HG03442 (cell line): ENCODE measurements at regions not wholly inside any gene's neighbourhood (a gene's known extent, or its start where the extent isn't known, plus 50 kb on each side); places are given as distances from the start of the nearest gene placed in this dataset.
"Not testable (repeated sequence)": the region's sequence is repeated elsewhere in the genome, so short reads cannot be mapped to it uniquely, and the experiment has no call there.

ENCODE experiments used
- ATAC-seq: cut with Tn5 transposase; IDR thresholded peaks from one replicate; pipeline ENCODE4 v1.9.1; 2021; ENCODE audit warnings: mild to moderate bottlenecking, moderate library complexity; ENCODE audit not compliant: unreplicated experiment

DNA sequence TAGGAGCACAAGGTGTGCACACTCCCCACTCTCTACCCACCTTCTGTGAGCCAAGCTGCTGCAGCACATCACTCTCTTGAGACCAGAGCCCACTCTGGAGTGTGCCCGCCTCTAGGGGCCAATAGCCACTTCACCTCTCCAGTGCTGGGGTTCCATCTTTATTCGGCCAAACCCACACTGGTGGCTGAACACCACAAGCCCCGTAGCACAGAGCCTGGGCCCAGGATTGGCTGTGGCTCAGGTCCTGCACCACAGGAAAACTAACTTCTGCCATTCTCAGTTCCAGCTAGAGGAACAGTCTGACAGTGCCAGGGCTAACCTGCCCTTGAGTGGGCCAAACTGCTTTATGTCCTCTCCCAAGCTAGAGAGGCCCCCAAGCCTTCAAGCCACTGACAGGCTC lies 111.0 kb upstream of the TOX3 start:
- no peak for ATAC-seq

DNA sequence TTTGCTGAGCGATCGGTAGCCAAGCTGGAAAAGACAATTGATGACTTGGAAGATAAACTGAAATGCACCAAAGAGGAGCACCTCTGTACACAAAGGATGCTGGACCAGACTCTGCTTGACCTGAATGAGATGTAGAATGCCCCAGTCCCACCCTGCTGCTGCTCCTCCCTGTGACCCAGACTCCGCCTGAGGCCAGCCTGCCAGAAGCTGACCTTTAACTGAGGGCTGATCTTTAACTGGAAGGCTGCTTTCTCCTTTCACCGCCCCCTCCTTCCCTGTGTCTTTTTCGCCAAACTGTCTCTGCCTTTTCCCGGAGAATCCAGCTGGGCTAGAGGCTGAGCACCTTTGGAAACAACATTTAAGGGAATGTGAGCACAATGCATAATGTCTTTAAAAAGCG lies 109.0 kb upstream of the TOX3 start:
- not testable (repeated sequence) for ATAC-seq

DNA sequence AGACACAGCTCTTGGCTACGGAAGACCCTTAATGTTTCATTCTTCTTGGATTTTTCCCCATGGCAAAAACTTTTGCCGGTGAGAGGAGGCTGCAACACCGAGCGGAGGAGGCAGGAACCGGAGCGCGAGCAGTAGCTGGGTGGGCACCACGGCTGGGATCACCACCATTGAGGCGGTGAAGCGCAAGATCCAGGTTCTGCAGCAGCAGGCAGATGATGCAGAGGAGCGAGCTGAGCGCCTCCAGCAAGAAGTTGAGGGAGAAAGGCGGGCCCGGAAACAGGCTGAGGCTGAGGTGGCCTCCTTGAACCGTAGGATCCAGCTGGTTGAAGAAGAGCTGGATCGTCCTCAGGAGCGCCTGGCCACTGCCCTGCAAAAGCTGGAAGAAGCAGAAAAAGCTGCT lies 108.2 kb upstream of the TOX3 start:
- not testable (repeated sequence) for ATAC-seq

DNA sequence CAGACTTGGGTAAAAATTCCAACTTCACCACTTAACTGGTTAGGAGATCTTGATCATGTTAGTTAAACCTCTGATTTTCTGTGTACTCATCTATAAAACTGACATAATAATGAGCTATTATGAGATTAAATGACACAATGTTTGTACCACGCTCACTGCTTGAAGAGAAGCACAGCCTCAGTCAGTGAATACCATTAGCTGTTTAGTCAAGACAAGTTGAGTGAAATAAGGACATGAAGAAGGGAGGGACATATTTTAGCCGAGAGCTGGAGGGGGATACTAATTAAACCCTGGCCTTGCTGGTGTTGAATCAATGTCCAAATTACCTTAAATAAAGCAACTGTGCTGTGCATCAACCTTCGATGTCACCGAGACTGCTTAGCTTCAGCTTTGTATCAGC lies 105.1 kb upstream of the TOX3 start:
- ATAC-seq, result no peak

DNA sequence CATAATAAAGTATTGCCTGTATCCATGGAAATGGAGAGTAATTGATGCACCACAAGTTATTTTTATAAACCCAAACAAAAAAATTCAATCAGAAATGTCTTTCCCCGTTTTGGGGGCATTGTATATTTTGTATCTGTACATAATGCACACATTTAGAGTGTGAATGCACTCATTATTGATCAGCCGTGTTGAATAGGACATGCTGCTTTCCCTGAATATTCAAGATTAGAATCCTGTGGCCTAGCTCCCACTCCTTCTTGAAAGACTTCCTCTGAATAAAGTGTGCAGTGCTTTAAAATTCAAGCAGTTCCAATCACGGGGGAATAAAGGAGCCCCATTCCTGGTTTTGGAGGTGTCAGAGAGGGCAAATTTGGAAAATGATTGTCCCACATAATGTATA lies 103.8 kb upstream of the TOX3 start:
- no peak for ATAC-seq

DNA sequence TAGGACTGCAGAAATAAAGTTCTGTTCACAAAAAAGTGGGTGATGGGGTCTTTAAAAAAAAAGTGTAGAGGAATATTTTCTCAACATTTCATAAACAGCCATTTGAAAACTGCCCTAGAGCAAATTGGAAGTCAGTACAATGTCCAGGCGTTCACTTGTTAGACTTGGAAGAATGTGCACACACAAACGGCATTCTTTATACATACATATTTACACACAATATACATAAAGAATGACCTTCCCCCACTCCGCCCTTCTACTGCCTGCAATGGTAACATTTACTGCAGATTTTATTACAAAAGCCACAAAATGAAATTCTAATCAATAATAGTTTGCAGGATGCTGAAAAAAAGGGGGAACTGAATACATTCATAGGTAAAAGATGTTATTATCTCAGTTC lies 103.4 kb upstream of the TOX3 start:
- ATAC-seq, result no peak

DNA sequence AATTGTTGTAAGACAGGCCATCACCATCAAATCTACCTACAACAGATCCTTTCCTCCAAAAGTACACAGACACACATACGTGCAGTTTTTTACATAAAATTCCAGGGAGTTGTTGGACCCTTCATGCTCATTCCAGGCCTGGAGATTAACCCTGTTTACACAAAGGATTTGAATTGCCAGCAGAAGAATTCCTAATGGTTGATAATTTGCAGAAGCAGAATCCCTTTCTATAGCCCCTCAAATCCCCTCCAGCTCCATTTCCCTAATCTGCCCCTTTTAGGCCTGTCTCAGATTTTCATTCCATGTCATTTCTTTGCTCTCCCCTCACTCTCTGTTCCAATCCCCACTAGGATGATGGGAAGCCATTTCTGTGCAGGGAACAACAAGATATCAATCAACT lies 102.9 kb upstream of the TOX3 start:
- no peak for ATAC-seq

DNA sequence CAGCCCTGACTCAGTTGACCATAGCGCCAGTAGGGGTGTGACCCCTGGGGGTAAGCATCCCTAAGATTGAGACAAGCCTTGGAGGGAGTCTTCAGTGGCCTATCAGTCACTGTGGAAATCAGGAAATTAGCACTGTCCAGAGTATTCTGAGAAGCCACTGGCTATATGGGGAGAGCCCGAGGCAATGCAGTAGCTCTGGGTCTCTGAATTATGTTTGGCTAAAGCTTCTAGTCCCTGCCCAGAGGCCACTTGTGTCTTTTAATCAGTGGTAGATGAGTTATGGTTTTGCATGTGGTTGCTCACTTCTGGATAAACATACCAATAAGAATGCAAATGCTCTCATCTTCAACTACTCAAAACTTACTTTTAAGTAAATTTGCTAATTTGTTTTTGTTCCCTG lies 100.6 kb upstream of the TOX3 start:
- no peak for ATAC-seq

DNA sequence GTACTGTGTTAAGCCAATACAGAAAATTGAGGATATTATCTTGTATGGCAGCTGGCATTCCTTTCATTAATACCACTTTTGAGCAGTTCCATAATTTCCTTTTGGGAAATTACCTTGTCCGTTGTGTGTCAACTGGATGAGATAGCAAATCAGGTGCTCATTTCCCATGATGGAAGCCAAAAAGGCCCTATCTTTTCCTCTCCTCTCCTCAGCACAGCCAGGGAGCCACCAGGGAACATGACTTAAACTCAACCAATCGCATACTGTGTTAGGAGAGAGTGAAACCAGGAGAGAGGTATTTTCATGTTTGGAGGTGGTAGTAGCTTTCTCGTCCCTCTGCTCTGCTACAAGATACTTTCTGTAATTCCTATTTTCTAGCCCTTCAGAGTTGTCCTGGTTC lies 96.1 kb upstream of the TOX3 start:
- no peak for ATAC-seq

DNA sequence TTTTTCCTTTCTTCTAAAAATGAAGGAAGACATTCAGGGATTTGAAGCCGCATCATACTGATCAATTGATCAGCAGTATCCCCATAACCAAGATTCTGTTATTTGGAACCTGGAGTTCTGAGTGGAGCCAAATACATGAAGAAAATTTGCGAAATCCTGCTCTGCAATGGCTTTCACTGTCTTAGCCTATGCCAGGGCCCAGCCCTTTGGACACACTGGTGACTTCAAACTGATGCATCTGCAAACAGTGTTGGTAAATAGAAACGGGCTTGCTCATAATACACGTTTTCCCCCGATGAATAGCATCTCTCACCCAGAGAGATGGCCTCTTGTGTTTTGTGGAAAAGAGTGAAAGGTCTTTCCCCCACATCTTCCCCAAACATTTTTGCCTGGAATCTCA lies 87.6 kb upstream of the TOX3 start:
- ATAC-seq, result no peak

DNA sequence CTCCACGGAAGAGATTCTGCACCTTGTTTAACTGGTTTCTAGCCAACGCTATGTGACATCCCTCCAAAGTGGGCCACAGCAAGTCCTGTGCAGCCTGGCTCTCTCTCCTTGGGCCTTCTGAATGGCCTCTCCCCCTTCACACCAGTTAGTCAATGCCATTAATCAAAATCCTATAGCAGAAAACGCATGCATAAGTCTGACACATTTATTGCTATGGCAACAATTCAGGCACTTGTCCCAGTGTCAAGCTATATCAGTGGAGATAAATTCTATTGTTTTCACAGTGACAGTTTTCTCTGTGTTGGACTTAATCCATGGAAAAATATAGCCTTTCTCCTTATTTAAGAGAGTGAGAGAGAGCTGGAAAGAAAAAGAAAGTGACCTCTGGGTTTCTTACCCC lies 87.2 kb upstream of the TOX3 start:
- ATAC-seq, result no peak

DNA sequence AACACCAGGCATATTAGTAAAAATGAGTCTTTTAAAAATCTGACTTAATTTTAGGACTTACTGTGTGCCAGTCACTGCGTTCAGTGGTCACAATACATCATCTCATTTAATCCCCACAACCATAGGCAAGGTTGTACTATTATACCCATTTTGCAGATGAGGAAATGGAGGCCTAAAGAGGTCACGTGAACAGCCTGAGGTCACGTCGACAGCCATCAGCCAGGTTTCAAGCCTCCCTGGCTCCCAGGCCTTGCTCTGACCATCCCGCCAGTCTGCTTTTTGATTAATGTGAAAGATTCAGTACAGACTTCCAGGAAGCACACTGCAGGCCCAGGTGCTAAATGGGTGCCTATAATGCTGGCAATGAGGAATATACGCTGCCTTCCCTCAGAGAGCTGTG lies 86.3 kb upstream of the TOX3 start:
- ATAC-seq, result no peak

DNA sequence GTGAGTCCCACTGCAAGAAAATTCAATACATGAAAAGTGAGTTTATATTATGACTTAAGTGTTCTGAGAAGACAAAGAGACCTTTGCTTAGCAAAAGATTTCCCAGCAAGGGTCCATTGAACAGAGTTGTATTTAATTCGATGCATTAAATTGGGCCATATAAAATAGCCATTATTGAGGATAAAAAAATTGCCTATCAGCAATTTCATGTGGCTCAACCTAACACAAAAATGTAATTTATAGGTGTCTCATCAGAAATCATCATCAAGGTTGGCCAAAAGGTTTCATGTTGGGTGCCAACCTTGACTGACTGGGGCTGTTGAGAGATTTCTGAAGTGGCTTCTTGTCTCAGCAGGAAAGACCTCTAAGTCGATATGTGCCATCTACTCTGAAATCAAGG lies 84.8 kb upstream of the TOX3 start:
- no peak for ATAC-seq

DNA sequence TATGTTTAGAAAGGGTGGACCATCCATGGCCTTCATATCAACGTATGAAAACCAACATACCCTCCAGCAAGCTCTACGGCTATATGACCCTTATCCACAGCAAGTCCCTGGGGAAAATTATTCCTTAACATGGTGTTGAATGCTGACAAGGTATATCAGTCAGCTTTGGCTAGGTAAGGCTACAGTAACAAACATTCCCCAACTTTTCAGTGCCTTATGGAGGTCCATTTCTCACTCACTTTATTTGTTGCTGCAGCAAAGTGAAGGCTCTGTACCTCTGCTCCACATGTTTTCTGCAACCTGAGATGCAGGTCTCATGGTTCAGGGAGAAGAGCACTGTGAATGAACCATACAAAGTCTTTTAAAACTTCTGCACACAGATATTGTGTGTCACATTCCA lies 83.8 kb upstream of the TOX3 start:
- ATAC-seq, result no peak

DNA sequence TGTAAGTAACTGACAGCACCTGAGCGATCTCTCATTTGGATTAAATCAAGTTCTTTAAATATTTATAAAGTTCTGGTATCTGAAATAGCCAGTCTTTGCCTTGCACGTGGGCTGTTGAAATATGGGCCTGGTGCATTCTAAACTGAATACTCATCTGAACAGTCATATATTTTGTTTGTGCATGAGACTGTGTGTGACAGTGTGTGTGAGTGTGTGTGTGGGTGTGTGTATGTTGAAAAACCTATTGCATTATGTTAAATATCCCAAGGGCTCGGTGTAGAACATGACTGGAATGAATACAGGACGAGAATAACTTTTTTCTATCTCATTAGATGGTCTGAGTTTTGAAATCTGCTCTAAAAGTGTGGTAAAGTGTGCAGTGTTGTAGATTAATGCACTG lies 82.4 kb upstream of the TOX3 start:
- ATAC-seq, result no peak

DNA sequence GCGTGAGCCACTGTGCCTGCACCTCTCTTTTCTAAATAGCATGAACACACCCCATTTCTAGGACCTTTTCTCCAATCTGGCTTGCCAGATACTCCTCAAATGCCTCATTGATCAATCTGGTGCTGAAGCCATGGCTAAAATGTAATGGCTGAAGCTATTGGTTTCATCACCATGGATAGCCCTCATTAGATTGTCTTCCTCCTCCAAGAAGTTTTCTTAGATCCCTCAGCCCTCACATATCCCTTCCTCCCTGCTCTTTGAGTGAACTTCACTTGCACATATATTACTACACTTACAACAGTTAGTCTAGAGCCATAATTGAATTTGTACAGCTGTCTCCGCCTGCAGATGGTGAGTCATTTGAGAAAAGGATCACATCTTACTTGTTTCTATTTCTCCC lies 77.9 kb upstream of the TOX3 start:
- no peak for ATAC-seq

DNA sequence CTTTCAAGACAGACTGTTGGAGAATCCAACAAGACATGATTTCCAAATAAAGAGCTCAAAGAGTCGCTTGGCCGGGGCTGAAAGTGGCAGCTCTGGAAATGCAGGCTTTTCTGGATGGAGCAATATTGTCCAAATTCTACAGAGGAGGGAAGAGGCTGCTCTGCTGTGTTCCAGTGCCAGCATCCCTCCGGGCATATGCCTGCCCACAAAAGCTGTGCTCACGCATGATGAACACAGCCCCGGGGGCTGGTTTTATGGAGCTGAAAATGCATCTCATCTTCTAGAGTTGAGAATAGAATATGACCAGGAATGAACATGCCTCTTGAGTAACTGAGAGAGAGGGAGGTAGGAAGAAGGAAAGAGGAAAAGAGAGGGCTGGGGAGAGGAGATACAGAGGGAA lies 74.7 kb upstream of the TOX3 start:
- no peak for ATAC-seq

DNA sequence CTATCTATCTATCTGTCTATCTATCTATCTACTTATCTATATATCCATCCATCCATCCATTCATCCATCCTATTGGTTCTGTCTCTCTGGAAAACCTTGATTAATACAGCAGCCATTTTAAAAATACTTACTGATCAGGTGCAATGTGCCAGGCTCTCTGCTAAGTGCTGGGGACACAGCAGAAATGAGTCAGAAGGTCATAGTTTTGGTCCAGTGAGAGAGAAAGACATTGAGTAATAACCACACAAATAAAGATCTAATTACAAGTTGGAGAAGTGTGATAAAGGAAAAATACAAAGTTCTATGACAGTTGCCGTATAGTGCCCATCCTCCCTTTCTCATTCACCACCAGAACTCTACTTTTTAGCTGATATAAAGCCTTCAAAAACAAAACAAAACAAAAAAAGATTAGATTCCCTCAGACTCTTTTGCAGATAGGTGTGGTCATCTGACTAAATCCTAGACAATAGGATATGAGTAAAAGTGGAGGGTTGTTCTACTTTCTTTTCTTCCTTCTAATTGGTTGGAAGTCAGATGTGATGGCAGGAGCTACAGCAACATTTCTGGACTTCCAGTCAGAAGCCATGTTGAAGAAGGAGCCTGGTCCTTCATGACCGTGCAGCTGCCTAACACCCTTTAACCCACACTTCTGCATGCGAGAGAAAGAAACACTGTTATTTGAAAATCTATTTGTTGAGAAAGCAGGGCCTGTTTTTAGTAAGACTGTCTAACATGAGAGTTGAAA lies 72.0 kb upstream of the TOX3 start:
- no peak for ATAC-seq

DNA sequence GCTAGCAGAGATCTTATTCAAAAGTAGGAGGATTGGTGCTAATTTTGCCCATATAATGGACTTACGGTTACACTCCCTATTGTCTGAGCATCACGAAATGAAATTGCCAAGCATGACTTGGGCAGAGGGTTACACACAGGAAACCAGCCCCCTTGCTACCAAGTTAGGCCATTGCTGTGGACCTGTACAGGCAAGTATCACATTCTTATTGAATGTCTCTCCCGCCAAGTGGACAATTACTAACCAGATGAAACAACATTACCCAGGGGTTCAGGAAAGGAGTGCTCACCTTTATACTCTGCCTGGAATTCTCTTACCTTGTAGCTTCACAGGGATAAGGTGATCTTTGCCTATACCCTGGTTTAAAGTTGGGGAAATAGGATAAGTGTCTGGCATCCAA lies 70.6 kb upstream of the TOX3 start:
- ATAC-seq, result no peak

DNA sequence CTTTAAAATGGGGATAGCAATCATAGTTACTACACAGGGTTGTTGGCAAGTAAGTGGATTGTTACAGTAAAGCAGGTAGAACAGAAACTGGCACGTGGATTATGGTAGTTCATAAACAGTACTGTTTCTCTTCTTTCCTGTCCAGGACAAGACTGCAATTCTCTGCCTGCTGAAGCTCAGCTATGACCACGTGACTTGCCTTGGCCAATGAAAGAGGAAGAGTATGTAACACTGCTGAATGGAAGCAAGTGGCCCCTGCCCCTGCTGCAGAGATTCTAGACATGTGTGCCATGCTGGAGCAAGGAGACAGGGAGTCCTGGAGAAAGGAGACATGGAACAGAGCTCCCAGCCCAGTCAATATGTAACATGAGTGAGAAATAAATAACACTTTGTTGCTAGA lies 66.6 kb upstream of the TOX3 start:
- no peak for ATAC-seq

DNA sequence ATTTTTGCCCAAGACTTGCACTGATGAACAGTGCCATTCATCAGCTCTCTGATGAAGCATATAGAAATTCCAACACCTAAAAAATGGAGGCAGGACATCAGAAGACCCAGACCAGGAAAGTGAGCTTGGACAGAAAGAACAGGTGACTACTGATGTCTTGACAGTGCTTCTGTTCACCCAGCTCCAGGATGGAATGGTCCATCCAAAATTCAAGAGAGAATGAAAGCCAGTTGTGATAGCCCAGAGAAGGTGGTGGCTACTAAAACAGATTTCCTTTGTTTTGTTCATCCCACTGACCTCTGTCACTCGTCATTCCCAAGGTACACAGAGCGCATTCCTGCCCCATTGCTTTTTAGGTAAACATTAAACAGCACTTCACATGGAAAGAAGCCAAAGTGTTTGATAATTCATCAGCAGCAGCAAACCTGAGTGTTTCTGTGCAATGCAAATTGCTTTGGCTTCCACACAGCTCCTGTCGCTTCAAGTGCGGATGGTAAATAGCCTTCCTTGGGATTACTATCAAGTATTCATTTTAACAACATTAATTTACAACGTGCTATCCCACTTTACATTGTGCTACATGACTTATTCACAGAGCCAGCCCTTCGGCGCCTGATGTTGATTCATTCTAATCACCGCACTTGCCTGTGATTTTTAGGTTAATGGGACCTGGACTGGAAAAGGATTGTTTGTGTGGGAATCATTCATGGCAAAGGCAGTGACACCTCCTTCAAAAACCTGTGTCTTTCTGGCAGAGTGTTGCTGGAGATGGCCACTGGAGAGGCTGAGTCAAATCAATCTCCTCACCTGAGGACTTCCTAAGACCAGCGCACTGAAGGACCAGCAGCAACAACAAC lies 65.1 kb upstream of the TOX3 start:
- no peak for ATAC-seq

DNA sequence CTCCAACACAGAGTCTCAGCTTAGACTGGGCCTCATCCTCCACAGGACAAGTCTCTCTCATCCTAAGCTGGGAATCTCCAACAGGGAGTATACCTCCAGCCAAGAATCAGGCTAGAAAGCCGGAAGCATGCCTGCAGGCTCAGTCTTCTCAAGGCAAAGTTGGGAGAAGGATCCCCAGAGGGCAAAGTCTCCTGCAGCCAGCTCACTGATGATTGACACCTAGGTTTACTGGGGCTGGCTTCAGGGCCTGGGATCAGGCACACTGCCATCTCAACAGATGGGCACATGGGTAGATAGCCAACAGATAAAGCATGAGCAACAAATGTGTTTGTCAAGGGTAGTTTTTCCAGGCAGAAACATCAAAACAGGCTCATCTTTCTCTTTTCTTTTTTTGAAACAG lies 56.1 kb upstream of the TOX3 start:
- ATAC-seq, result no peak
